ENCODE measurements at regions not wholly inside any gene's neighbourhood (a gene's known extent, or its start where the extent isn't known, plus 50 kb on each side); places are given as distances from the start of the nearest gene placed in this dataset.

DNA sequence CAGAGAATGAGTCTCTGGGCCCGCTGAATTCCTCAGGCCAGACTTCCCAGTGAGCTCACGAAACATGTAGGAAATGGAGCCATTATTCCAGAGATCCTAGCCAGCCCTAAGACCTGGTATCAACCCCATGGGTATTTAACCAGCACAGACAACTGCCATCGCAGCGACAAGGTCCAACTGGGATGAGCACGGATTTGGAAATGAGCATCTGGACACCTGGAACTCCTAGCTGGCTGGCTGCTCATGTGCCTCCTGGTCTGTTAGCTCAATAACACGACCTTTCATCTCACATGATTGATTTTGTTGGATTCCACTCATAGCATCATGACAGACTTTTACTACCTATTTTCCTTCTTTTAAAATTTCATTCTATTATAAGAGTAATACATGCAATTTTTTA is 51.0 kb downstream of the POU3F3 start:
- H4K20me1 ChIP-seq (ENCODE audit: insufficient read depth) = no peaks in the 10 kb centered on the region
- no peak for TF ChIP-seq EZH2 (IDR thresholded peaks at IDR 0.05; ENCODE audit: low read depth)
- TF ChIP-seq, protein P1, sequence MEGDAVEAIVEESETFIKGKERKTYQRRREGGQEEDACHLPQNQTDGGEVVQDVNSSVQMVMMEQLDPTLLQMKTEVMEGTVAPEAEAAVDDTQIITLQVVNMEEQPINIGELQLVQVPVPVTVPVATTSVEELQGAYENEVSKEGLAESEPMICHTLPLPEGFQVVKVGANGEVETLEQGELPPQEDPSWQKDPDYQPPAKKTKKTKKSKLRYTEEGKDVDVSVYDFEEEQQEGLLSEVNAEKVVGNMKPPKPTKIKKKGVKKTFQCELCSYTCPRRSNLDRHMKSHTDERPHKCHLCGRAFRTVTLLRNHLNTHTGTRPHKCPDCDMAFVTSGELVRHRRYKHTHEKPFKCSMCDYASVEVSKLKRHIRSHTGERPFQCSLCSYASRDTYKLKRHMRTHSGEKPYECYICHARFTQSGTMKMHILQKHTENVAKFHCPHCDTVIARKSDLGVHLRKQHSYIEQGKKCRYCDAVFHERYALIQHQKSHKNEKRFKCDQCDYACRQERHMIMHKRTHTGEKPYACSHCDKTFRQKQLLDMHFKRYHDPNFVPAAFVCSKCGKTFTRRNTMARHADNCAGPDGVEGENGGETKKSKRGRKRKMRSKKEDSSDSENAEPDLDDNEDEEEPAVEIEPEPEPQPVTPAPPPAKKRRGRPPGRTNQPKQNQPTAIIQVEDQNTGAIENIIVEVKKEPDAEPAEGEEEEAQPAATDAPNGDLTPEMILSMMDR (conservative IDR thresholded peaks at IDR 0.05) = no peak
- BruUV-seq (replicated peaks) = no TSS peak
- H3K4me3 ChIP-seq = no peak overlapping the region
- H2AFZ ChIP-seq = no peak overlapping the region
- intact Hi-C loops (cut with micrococcal nuclease; ENCODE audit: unreplicated experiment) = no loop called here
- no peaks in the 10 kb centered on the region for H3F3A ChIP-seq (ENCODE audit: insufficient read depth, low read depth)
- no peaks in the 10 kb centered on the region for H3K4me1 ChIP-seq (replicated peaks; ENCODE audit: insufficient read depth)
- H3K9me3 ChIP-seq (ENCODE audit: insufficient read depth, low read depth) = no peaks in the 10 kb centered on the region
- no peak overlapping the region for H3K27ac ChIP-seq
- no peak overlapping the region for H3K4me2 ChIP-seq
- no peaks in the 10 kb centered on the region for H3K9me2 ChIP-seq (ENCODE audit: insufficient read depth)
- ChIA-PET POLR2A (ENCODE audit: unreplicated experiment) (no interaction called here), CTCF (no interaction called here)
- H3K27me3 ChIP-seq (ENCODE audit: insufficient read depth, low read depth) = peaks cover 87% of the 10 kb centered on the region
- no peak for DNase-seq
- no peaks in the 10 kb centered on the region for H3K79me2 ChIP-seq (ENCODE audit: low read depth)
- H3K36me3 ChIP-seq (ENCODE audit: low read depth) = no peaks in the 10 kb centered on the region

DNA sequence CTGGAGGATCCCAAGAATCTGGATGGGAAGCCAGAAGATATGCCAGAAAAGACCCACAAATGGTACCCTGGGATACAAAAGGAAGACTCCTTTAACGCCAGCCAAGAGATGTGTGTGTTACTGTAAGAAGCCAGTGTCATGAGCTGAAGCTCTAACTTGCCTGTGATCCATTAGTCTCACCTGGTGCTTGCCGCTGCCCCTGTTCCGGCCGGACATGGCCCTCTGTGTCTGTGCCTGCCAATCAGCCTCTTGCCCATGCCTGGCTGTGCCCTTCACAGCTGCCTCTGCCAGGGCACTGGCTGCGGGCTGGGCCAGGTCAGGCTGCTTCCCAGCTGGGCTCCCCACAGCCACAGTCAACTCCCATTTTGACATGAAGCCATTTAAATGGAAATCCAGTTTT is 55.4 kb downstream of the POU3F3 start:
- Histone ChIP-seq H3K36me3 (ENCODE audit: low read depth) (no peaks in the 10 kb centered on the region), H3K4me1 (replicated peaks; ENCODE audit: insufficient read depth) (no peaks in the 10 kb centered on the region), H3K27me3 (ENCODE audit: insufficient read depth, low read depth) (peaks cover 82% of the 10 kb centered on the region), H3K9me3 (ENCODE audit: insufficient read depth, low read depth) (no peaks in the 10 kb centered on the region), H2AFZ (no peak overlapping the region), H3K9me2 (ENCODE audit: insufficient read depth) (no peaks in the 10 kb centered on the region), H3K4me2 (no peak overlapping the region), H3K79me2 (ENCODE audit: low read depth) (no peaks in the 10 kb centered on the region), H3F3A (ENCODE audit: insufficient read depth, low read depth) (no peaks in the 10 kb centered on the region), H3K27ac (no peak overlapping the region), H3K4me3 (no peak overlapping the region), H4K20me1 (ENCODE audit: insufficient read depth) (no peaks in the 10 kb centered on the region)
- no TSS peak for BruUV-seq (replicated peaks)
- ChIA-PET CTCF (no interaction called here), POLR2A (ENCODE audit: unreplicated experiment) (no interaction called here)
- TF ChIP-seq EZH2 (IDR thresholded peaks at IDR 0.05; ENCODE audit: low read depth) = no peak
- TF ChIP-seq, protein P1 (conservative IDR thresholded peaks at IDR 0.05) = no peak
- intact Hi-C loops (cut with micrococcal nuclease; ENCODE audit: unreplicated experiment) = no loop called here
- DNase-seq = no peak

DNA sequence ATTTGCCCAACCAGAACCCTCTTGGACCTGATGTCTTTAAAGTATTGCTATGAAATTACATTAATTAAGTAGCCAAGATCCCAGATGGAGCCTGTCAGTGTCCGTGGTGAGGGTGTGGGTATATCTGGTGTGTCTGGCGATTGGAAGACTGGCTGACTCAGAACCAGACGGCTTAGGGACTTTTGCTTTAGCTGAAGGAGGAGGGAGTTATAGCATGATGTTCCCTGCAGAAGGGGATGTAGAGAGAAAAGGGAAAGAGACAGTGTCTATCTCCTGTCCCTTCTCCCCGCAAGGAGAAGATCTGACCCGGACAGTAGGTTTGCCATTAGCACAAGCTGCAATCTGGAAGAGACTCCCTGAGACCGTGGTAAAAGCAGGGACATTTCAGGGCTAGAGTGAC is 60.6 kb downstream of the POU3F3 start:
- POLR2A ChIA-PET (ENCODE audit: unreplicated experiment) = no interaction called here
- CTCF ChIA-PET = no interaction called here
- H3F3A ChIP-seq (ENCODE audit: insufficient read depth, low read depth) = no peaks in the 10 kb centered on the region
- no TSS peak for BruUV-seq (replicated peaks)
- intact Hi-C loops (cut with micrococcal nuclease; ENCODE audit: unreplicated experiment) = no loop called here
- H3K36me3 ChIP-seq (ENCODE audit: low read depth) = no peaks in the 10 kb centered on the region
- H3K9me2 ChIP-seq (ENCODE audit: insufficient read depth) = no peaks in the 10 kb centered on the region
- H4K20me1 ChIP-seq (ENCODE audit: insufficient read depth) = no peaks in the 10 kb centered on the region
- no peak for TF ChIP-seq EZH2 (IDR thresholded peaks at IDR 0.05; ENCODE audit: low read depth)
- TF ChIP-seq, protein P1 (conservative IDR thresholded peaks at IDR 0.05) = no peak
- no peak overlapping the region for H3K27ac ChIP-seq
- no peak overlapping the region for H2AFZ ChIP-seq
- H3K4me2 ChIP-seq = no peak overlapping the region
- no peak overlapping the region for H3K4me3 ChIP-seq
- H3K27me3 ChIP-seq (ENCODE audit: insufficient read depth, low read depth) = peaks cover 61% of the 10 kb centered on the region
- no peaks in the 10 kb centered on the region for H3K9me3 ChIP-seq (ENCODE audit: insufficient read depth, low read depth)
- no peaks in the 10 kb centered on the region for H3K79me2 ChIP-seq (ENCODE audit: low read depth)
- DNase-seq = no peak
- H3K4me1 ChIP-seq (replicated peaks; ENCODE audit: insufficient read depth) = no peaks in the 10 kb centered on the region

All from PC-9 (cell line).